Right ventricle myocardium superior (tissue), 1 donor: ENCODE measurements at regions not wholly inside any gene's neighbourhood (a gene's known extent, or its start where the extent isn't known, plus 50 kb on each side); places are given as distances from the start of the nearest gene placed in this dataset.
A peak's percentile ranks its signal among the peaks of the same experiment; 100 is the strongest.

ENCODE experiments used
- ATAC-seq: fragments of 200-7000 bp; cut with Tn5 transposase; one replicate; pipeline ENCODE4 v1.9.1; 2020; ENCODE audit warnings: mild to moderate bottlenecking; ENCODE audit not compliant: poor library complexity
- DNase-seq: peaks from one replicate; pipeline ENCODE4 v3.0.0-alpha.2; 2020
- intact Hi-C: fragments of 100-400 bp; cut with DNase I; formaldehyde crosslinking; loops from one replicate; pipeline ENCODE4 v1.11.2; 2022
- donor health status: DM: no; HTN: yes; CAD: no; lungs with severe emphysema.

GRCh38 chr4:19944806-19945205, 306.9 kb upstream of the SLIT2 start:
- no peak for ATAC-seq
- intact Hi-C loops: no loop called here
- DNase-seq: no peak

GRCh38 chr4:19944251-19944650, 307.5 kb upstream of the SLIT2 start:
- DNase-seq: no peak
- no peak for ATAC-seq
- intact Hi-C loops: no loop called here

- DNase-seq (no peak), ATAC-seq (no peak)
- intact Hi-C loops: no loop called here
These were observed 310.3 kb upstream of the SLIT2 start for GRCh38 chr4:19941434-19941833.

- intact Hi-C loops: no loop called here
- DNase-seq (no peak), ATAC-seq (no peak)
These were observed 310.8 kb upstream of the SLIT2 start for GRCh38 chr4:19940861-19941260.

- DNase-seq: no peak
- ATAC-seq: no peak
- intact Hi-C loops: no loop called here
These were observed 315.2 kb upstream of the SLIT2 start for GRCh38 chr4:19936476-19936875.

GRCh38 chr4:19930742-19931141, 321.0 kb upstream of the SLIT2 start:
- intact Hi-C loops: no loop called here
- ATAC-seq (no peak), DNase-seq (no peak)

- ATAC-seq: no peak
- intact Hi-C loops: no loop called here
- DNase-seq: no peak
These were observed 324.3 kb upstream of the SLIT2 start for GRCh38 chr4:19927381-19927780.

- no peak for ATAC-seq
- no peak for DNase-seq
- intact Hi-C loops: no loop called here
These were observed 326.2 kb upstream of the SLIT2 start for GRCh38 chr4:19925516-19925915.

- no peak for ATAC-seq
- no peak for DNase-seq
- intact Hi-C loops: no loop called here
These were observed 326.9 kb upstream of the SLIT2 start for GRCh38 chr4:19924761-19925160.

- intact Hi-C loops: no loop called here
- DNase-seq: no peak
- no peak for ATAC-seq
These were observed 336.4 kb upstream of the SLIT2 start for GRCh38 chr4:19915276-19915675.

GRCh38 chr4:19913650-19914049, 338.1 kb upstream of the SLIT2 start:
- no peak for ATAC-seq
- intact Hi-C loops: no loop called here

GRCh38 chr4:19910861-19911525, 340.7 kb upstream of the SLIT2 start:
- no peak for ATAC-seq
- DNase-seq: no peak
- intact Hi-C loops: no loop called here

More at GRCh38 chr4:19913650-19914049, 338.1 kb upstream of the SLIT2 start:
- DNase-seq: no peak

GRCh38 chr4:19905024-19905423, 346.7 kb upstream of the SLIT2 start:
- intact Hi-C loops: no loop called here
- ATAC-seq (no peak), DNase-seq (no peak)

- DNase-seq: no peak
- no peak for ATAC-seq
- intact Hi-C loops: no loop called here
These were observed 363.1 kb upstream of the SLIT2 start for GRCh38 chr4:19888587-19888986.

- no peak for DNase-seq
- intact Hi-C loops: no loop called here
- no peak for ATAC-seq
These were observed 367.9 kb upstream of the SLIT2 start for GRCh38 chr4:19883841-19884240.

GRCh38 chr4:19880206-19880605, 371.5 kb upstream of the SLIT2 start:
- intact Hi-C loops: no loop called here
- ATAC-seq: peak; percentile 18
- no peak for DNase-seq

GRCh38 chr4:19879330-19879729, 372.4 kb upstream of the SLIT2 start:
- intact Hi-C loops: no loop called here
- ATAC-seq: no peak
- no peak for DNase-seq

GRCh38 chr4:19857991-19858390, 393.7 kb upstream of the SLIT2 start:
- ATAC-seq (no peak), DNase-seq (no peak)
- intact Hi-C loops: no loop called here

GRCh38 chr4:19857380-19857779, 394.3 kb upstream of the SLIT2 start:
- DNase-seq (no peak), ATAC-seq (no peak)
- intact Hi-C loops: no loop called here

- ATAC-seq: no peak
- intact Hi-C loops: no loop called here
- no peak for DNase-seq
These were observed 400.8 kb upstream of the SLIT2 start for GRCh38 chr4:19850909-19851308.

GRCh38 chr4:19844446-19844845, 407.3 kb upstream of the SLIT2 start:
- ATAC-seq (no peak), DNase-seq (no peak)

More at GRCh38 chr4:19844446-19844845, 407.3 kb upstream of the SLIT2 start:
- intact Hi-C loops: no loop called here
